GM23338 (cell line): ENCODE measurements at regions not wholly inside any gene's neighbourhood (a gene's known extent, or its start where the extent isn't known, plus 50 kb on each side); places are given as distances from the start of the nearest gene placed in this dataset.

Experiments
- EZH2phosphoT487 ChIP-seq: fragments of 200-600 bp; sonication (generic); IDR thresholded peaks from one replicate; pipeline ENCODE4 v1.8.1; 2018; ENCODE audit warnings: antibody characterized with exemption; ENCODE audit not compliant: unreplicated experiment
- TF ChIP-seq, protein P1 (sequence below), 2 experiments: fragments of 200-600 bp in 1 of 2; sonication (generic) in 1 of 2; conservative IDR thresholded peaks; 2 replicates each; pipeline versions ENCODE4 v1.5.1 to v1.6.1; 2016 to 2017; ENCODE audit warnings: antibody characterized with exemption in 2 of 2, low read depth in 2 of 2, mild to moderate bottlenecking in 2 of 2, moderate library complexity in 1 of 2

DNA sequence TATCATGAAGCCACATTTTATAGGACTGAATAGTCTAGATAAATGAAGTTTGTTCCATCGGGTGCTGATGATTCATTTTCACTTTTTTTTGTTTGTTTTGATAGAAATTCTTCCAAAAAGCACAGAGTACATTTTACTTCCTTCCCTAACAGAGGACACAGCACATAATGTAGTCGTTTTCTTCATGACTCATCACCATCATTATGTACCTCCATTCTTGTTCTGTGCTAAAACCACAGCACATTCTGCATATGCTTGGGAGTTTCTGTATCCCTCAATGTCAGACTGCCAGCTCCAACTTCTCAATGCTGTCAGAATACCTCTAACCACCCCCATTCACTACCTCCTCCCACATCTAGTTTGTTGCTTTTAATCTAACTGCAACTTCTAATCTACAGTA, 1004.9 kb upstream of the ADGRB3 start:
- TF ChIP-seq, protein P1, sequence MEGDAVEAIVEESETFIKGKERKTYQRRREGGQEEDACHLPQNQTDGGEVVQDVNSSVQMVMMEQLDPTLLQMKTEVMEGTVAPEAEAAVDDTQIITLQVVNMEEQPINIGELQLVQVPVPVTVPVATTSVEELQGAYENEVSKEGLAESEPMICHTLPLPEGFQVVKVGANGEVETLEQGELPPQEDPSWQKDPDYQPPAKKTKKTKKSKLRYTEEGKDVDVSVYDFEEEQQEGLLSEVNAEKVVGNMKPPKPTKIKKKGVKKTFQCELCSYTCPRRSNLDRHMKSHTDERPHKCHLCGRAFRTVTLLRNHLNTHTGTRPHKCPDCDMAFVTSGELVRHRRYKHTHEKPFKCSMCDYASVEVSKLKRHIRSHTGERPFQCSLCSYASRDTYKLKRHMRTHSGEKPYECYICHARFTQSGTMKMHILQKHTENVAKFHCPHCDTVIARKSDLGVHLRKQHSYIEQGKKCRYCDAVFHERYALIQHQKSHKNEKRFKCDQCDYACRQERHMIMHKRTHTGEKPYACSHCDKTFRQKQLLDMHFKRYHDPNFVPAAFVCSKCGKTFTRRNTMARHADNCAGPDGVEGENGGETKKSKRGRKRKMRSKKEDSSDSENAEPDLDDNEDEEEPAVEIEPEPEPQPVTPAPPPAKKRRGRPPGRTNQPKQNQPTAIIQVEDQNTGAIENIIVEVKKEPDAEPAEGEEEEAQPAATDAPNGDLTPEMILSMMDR (conservative IDR thresholded peaks at IDR 0.05; ENCODE audit: low read depth in 2 of 2) = no peak
- TF ChIP-seq EZH2phosphoT487 = no peak
